ENCODE measurements at regions not wholly inside any gene's neighbourhood (a gene's known extent, or its start where the extent isn't known, plus 50 kb on each side); places are given as distances from the start of the nearest gene placed in this dataset.

GRCh38 chr1:80365359-80366021 is 1359.0 kb upstream of the ADGRL4 start:
- Histone ChIP-seq H3K36me3 (no peaks in the 10 kb centered on the region), H3K27ac (no peak overlapping the region), H3K9me3 (no peaks in the 10 kb centered on the region), H3K4me3 (no peak overlapping the region), H3K27me3 (no peaks in the 10 kb centered on the region), H3K4me1 (no peaks in the 10 kb centered on the region)
- intact Hi-C loops (cut with DNase I) = no loop called here
- WGBS, 2 donors = 62 to 70% methylated on average over 5 of the region's 5 CpGs
- TF ChIP-seq CTCF (IDR thresholded peaks at IDR 0.05) (no peak), EP300 (IDR thresholded peaks at IDR 0.05) (no peak), POLR2AphosphoS5 (IDR thresholded peaks at IDR 0.05) (no peak), POLR2A (IDR thresholded peaks at IDR 0.05) (no peak)
- no peak for DNase-seq

- Histone ChIP-seq H3K36me3 (no peaks in the 10 kb centered on the region), H3K4me3 (no peak overlapping the region), H3K27me3 (no peaks in the 10 kb centered on the region), H3K4me1 (no peaks in the 10 kb centered on the region), H3K9me3 (no peaks in the 10 kb centered on the region), H3K27ac (no peak overlapping the region)
- 93 to 96% methylated on average over 5 of the region's 5 CpGs for WGBS, 2 donors
- intact Hi-C loops (cut with DNase I) = no loop called here
- no peak for TF ChIP-seq EP300 (IDR thresholded peaks at IDR 0.05)
- no peak for TF ChIP-seq POLR2A (IDR thresholded peaks at IDR 0.05)
- TF ChIP-seq CTCF (IDR thresholded peaks at IDR 0.05) = no peak
- TF ChIP-seq POLR2AphosphoS5 (IDR thresholded peaks at IDR 0.05) = no peak
- DNase-seq = no peak
Measured at GRCh38 chr1:80363689-80364475, 1357.4 kb upstream of the ADGRL4 start.

- H3K4me3 ChIP-seq = no peak overlapping the region
- H3K27me3 ChIP-seq = no peaks in the 10 kb centered on the region
- H3K27ac ChIP-seq = no peak overlapping the region
- WGBS, 2 donors = 75 to 87% methylated on average over 2 of the region's 2 CpGs
- no peaks in the 10 kb centered on the region for H3K4me1 ChIP-seq
- DNase-seq = no peak
- H3K9me3 ChIP-seq = no peaks in the 10 kb centered on the region
- intact Hi-C loops (cut with DNase I) = no loop called here
- TF ChIP-seq POLR2A (IDR thresholded peaks at IDR 0.05) (no peak), POLR2AphosphoS5 (IDR thresholded peaks at IDR 0.05) (no peak), CTCF (IDR thresholded peaks at IDR 0.05) (no peak), EP300 (IDR thresholded peaks at IDR 0.05) (no peak)
- H3K36me3 ChIP-seq = no peaks in the 10 kb centered on the region
Measured at GRCh38 chr1:80359666-80360065, 1353.1 kb upstream of the ADGRL4 start.

- no peaks in the 10 kb centered on the region for H3K27me3 ChIP-seq
- H3K27ac ChIP-seq = no peak overlapping the region
- no peak overlapping the region for H3K4me3 ChIP-seq
- DNase-seq = no peak
- no peaks in the 10 kb centered on the region for H3K9me3 ChIP-seq
- intact Hi-C loops (cut with DNase I) = no loop called here
- TF ChIP-seq POLR2AphosphoS5 (IDR thresholded peaks at IDR 0.05) (no peak), CTCF (IDR thresholded peaks at IDR 0.05) (no peak), POLR2A (IDR thresholded peaks at IDR 0.05) (no peak), EP300 (IDR thresholded peaks at IDR 0.05) (no peak)
- H3K4me1 ChIP-seq = no peaks in the 10 kb centered on the region
- 91 to 92% methylated on average over 9 of the region's 9 CpGs for WGBS, 2 donors
- H3K36me3 ChIP-seq = no peaks in the 10 kb centered on the region
Measured at GRCh38 chr1:80349218-80349617, 1342.7 kb upstream of the ADGRL4 start.

All from sigmoid colon (tissue), 6 donors.